Stimulated activated CD8-positive, alpha-beta memory T cell treated with anti-CD3 and anti-CD28 coated beads, Interleukin-7, amount 100 ng/mL, for 48 hours (primary cell): ENCODE measurements at regions not wholly inside any gene's neighbourhood (a gene's known extent, or its start where the extent isn't known, plus 50 kb on each side); places are given as distances from the start of the nearest gene placed in this dataset.
"Not testable (repeated sequence)": the region's sequence is repeated elsewhere in the genome, so short reads cannot be mapped to it uniquely, and the experiment has no call there.

Experiments used
- DNase-seq, 2 donors: peaks; one replicate each; pipeline ENCODE4 v3.0.0-alpha.2; 2020; ENCODE audit warnings: low read depth in 1 of 2; ENCODE audit errors: extremely low read depth in 1 of 2

DNA sequence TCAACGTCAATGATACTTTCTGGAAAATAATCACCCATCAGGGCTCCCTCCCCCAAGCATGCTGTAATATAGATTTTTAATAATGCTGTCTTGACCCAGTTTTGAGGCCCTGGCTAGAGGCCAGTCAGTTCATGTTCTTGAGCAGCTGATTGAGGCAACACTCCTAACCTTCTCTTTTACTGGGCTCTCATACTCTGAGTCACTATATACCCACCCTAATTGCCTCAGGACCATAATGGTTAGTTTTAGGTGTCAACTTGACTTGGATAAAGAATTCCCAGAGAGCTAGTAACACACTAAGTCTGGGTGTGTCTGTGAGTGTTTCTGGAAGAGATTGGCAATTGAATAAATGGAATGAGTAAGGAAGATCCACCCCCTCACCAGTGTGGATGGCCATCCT lies 527.0 kb upstream of the ATP2B1 start:
- no peak for DNase-seq

GRCh38 chr12:90234472-90234871 lies 525.8 kb upstream of the ATP2B1 start:
- DNase-seq: no peak

GRCh38 chr12:90233168-90234100 lies 524.8 kb upstream of the ATP2B1 start:
- no peak for DNase-seq

DNA sequence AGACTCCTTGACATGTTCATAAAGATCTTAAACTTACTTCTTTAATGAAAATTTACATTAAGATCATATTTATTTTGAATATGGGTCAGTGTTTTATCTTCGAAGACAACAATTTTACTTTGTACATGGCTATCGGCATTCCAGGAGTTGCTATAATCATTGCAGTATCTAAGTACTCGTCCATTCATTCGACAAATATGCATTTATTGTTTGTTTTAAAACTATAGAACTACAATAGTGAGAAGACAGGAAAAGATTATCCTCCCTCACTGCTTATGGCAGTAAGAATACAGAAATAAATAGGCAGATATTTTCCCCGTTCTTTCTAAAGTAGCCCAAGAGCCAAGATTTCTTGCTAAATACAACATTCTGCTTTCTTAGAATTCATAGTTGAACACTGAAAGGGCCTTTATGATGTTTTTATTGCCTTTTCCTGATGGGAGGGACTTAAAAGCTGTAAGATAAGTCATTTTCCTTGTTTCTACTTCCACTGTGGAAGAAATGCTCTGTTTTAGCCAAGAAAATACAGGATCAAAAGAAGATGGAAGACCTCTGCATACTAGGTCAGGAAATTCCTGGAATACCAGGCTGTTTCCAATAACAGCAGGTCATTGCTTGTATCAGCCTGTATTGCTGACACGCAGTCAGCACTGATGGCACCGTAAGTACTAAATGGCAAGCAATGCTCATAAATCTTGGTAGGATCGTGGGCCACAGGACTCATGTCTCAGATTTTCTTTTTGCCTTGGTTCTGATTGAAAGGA lies 521.0 kb upstream of the ATP2B1 start:
- DNase-seq: no peak

DNA sequence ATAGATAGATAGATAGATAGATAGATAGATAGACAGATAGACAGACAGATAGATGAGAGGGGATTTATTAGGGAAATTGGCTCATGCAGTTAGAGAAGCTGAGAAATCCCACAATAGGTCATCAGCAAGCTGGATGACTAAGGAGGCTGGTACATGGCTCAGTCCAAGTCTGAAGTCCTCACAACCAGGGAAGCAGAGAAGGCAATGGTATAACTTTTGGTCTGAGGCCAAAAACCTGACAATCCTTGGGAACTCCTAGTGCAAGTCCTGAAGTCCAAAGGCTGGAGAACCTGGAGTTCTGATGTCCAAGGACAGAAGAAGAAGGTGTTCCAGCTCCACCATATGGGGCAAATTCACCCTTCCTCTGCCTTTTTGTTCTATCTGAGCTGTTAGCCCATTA lies 517.6 kb upstream of the ATP2B1 start:
- DNase-seq: no peak

DNA sequence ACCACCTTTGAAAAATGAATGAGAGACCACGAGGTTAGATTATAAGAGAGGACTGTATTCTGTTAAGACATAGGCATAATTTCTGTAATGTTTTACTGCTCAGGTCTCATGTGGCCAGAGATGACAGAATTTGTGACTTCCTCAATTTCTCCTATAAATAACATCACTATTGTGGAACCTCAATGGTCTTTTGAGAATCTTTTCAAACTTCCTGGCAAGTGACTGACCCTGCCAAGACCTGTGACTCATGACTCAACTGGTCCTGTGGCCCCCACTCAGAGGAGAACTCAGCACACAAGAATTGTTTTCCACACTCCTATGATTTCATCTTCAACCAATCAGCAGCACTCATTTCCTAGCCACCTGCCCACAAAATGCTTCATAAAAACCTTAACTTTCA lies 508.2 kb upstream of the ATP2B1 start:
- DNase-seq: no peak

- DNase-seq: no peak
Observed at GRCh38 chr12:90216020-90216552, 507.4 kb upstream of the ATP2B1 start.

DNA sequence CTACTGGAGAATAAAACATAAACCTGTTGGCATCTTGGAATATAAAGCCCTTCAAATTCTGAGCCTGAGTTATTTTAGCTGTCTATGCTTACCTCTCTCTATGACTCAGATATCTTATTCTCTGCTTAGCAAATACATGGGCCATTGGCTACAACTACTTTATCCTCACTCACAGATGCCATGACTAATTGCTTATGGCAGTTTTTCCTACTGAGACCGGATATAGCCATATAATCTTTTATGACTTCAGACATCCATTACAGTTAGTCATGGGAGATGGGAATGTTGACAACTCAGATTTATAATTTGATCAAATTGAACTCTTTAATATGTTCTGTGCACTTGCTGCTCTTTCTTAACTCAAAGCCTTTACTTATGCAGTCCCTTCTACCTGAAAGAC lies 502.4 kb upstream of the ATP2B1 start:
- DNase-seq: no peak

DNA sequence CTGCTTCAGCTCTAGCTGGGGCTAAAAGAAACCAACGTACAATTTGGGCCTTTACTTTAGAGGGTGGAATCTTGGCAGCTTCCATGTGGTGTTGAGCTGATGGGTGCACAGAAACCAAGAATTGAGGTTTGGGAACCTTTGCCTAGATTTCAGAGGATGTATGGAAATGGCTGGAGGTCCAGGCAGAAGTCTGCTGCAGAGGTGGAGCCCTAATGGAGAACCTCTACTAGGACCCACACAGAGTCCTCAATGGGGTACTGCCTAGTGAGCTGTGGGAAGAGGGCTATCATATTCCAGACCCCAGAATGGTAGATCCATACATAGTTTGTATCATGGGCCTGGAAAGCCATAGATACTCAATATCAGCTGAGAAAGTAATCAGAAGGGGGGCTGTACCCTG lies 500.4 kb upstream of the ATP2B1 start:
- no peak for DNase-seq

- not testable (repeated sequence) for DNase-seq
Observed at GRCh38 chr12:90208379-90208778, 499.7 kb upstream of the ATP2B1 start.

DNA sequence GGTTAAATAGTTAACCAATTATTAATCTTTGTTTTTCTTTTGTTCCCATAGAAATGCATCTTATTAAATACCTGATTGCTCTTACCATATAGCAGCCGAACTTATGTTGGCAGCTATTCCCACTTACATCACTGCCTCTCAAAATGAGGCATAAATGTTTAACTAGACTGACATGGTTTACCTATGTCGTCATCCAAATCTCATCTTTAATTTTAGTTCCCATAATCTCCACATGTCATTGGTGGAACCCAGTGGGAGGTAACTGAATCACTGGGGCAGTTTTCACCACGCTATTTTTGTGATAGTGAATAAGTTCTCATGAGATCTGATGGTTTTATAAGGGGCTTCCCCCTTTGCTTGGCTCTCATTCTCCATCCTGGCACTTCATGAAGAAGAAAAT lies 499.2 kb upstream of the ATP2B1 start:
- no peak for DNase-seq

DNA sequence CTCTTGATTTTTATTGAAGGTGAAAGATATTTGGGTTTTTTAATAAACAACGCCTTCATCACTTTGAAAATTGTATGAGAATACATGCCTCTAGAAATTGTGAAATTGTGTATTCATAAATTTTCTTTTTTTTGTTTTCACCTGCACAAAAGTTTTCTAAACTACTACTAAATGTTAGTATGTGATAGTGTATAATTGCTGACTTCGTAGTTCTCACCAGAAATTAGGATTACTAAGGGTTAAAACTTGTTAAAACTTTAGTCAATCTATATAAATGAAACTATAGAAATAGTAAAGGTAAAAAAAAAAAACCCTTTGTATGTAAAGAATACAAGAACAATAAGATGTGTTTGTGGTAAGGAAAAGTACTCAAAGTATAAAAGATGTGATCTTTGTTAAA lies 496.5 kb upstream of the ATP2B1 start:
- no peak for DNase-seq

DNA sequence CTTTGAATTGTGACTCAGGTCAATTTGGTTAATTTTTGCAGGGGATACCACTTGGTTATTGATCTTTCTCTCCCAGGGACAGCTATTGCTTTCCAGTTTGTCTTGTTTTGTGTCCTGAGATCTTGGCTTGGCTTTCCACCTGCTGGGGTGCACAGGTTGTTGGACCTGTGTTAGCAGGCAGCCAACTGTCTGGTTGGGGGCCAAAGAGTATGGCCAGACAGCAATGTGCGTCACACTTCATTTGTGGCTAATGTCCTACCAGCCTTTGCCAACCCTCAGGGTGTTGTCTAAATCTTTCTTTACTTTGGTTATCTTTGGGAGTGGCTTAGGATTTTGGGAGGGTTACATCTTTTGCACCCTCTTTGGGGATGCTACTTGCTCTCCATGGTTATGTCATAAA lies 494.9 kb upstream of the ATP2B1 start:
- no peak for DNase-seq

DNA sequence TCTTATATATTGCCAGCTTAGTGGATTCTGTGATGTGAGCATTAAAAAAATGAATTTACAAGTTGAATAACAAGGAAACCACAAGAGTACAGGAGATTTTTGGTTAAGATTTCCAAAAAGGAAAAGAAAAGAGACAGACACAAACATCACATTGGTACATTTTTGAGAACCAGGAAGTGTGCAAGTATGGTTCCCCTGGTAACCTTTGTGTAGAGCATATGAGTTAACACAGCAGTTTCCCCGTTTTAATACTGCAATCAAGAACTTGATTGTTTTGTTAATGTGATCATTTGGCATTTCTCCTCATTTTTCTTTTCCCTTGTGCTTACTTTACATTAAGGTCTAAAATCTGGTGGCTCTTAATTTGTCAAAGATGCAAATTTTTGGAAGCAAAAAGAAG lies 490.4 kb upstream of the ATP2B1 start:
- no peak for DNase-seq

DNA sequence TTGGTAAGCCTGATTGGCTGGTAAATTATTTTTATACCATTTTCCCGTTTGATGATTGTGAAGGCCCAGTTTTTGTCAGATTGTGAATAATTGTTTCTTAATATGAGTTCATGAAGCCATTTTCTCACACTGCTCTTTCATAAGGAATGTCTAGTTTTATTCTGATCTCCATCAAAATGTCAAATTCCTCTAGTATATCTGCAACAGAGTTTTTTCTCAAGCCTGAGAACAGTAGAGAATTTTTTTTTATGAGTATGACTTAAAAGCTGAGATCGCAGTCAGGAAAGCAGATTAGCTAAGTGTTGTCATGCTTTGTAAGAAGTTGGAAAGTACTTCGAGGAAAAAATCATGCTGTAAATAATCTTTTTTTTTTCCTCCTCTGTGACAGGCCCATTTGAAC lies 484.9 kb upstream of the ATP2B1 start:
- DNase-seq: no peak

GRCh38 chr12:90188857-90189256 lies 480.2 kb upstream of the ATP2B1 start:
- no peak for DNase-seq

DNA sequence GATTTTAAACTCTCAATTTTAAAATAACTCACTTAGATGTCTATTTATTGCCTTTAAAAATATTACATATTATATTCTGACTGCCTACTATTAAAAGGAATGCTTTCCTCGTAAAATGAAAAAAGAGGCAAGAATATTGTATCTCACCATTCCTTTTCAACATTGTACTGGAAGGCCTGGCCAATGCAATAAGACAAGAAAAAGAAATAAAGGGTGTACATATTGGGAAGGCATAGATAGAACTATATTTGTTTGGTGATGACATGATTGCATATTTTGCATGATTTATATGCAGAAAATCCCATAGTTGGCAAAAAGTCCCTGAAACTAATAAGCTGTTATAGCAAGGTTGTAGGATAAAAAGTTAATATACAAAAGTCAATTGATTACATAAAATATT lies 474.6 kb upstream of the ATP2B1 start:
- DNase-seq: no peak

GRCh38 chr12:90181216-90181615 lies 472.6 kb upstream of the ATP2B1 start:
- no peak for DNase-seq

- DNase-seq: no peak
Observed at GRCh38 chr12:90174956-90175355, 466.3 kb upstream of the ATP2B1 start.

DNA sequence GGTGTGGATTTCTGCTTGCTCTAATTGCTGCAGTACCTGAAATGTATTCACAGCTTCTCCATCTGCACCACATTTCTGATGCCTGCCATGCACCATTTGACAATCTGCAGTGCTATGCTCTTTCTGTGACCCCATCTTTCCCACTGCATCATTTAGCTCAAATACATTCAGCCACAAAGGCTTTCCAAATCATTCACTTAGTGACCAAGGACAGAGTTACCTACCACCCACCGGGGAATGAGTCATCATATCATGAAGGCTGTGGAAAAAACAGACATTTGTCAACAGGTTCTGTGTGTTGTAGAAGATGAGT lies 465.5 kb upstream of the ATP2B1 start:
- no peak for DNase-seq

DNA sequence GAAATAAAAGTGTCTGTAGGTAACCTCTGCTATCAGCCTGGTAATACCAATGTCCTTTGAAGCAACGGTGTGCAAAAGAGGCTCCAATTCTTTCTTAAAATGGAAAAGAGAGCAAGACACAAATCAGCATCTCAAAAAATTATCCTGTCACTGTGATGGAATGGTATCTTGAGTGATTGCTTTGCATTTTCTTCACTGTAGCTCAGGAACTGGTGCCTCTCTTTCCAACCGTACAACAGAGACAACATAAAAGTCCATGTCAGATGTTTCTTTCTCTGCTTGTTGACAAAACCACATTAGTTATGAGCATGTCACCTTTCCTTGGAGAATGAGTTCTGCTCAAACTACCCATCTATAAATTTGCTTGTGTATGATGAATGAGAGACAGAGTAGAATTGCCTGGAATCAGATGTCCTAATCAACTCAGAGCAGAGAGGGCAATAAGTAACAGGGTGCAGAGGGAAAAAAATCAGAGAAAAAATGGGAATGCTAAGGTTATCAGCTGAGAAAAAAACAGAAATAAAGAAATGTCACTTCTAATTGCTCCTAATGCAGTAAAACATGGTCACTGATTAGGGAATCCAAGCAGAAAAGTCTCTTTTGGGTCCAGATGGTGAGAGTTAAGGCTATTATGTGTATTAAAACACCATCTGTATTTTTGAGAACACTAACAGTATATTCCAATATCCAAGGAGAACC lies 465.0 kb upstream of the ATP2B1 start:
- no peak for DNase-seq
